Activated T-cell treated with anti-CD3 and anti-CD28 coated beads for 1 hour (primary cell): ENCODE measurements at regions not wholly inside any gene's neighbourhood (a gene's known extent, or its start where the extent isn't known, plus 50 kb on each side); places are given as distances from the start of the nearest gene placed in this dataset.
"Not testable (repeated sequence)": the region's sequence is repeated elsewhere in the genome, so short reads cannot be mapped to it uniquely, and the experiment has no call there.

Experiments used
- DNase-seq: peaks from one replicate; pipeline ENCODE4 v3.0.0-alpha.2; 2020; ENCODE audit warnings: low read depth

- no peak for DNase-seq
Measured at GRCh38 chr4:128758314-128758922, 51.1 kb upstream of the JADE1 start.

GRCh38 chr4:128757712-128758111 is 51.8 kb upstream of the JADE1 start:
- no peak for DNase-seq

GRCh38 chr4:128751354-128751753 is 58.1 kb upstream of the JADE1 start:
- DNase-seq, result no peak

- DNase-seq, result not testable (repeated sequence)
Measured at GRCh38 chr4:128741748-128742147, 67.8 kb upstream of the JADE1 start.

- no peak for DNase-seq
Measured at GRCh38 chr4:128737098-128737513, 72.4 kb upstream of the JADE1 start.

- no peak for DNase-seq
Measured at GRCh38 chr4:128735714-128736113, 73.8 kb upstream of the JADE1 start.

GRCh38 chr4:128728190-128728589 is 81.3 kb upstream of the JADE1 start:
- DNase-seq, result no peak

GRCh38 chr4:128727658-128728057 is 81.8 kb upstream of the JADE1 start:
- DNase-seq, result no peak

GRCh38 chr4:128725405-128726055 is 84.0 kb upstream of the JADE1 start:
- DNase-seq, result no peak

GRCh38 chr4:128722911-128723310 is 86.6 kb upstream of the JADE1 start:
- no peak for DNase-seq

GRCh38 chr4:128721896-128722295 is 87.6 kb upstream of the JADE1 start:
- DNase-seq, result no peak

- no peak for DNase-seq
Measured at GRCh38 chr4:128720270-128720669, 89.2 kb upstream of the JADE1 start.

- no peak for DNase-seq
Measured at GRCh38 chr4:128718768-128719167, 90.7 kb upstream of the JADE1 start.

GRCh38 chr4:128716338-128716737 is 93.2 kb upstream of the JADE1 start:
- DNase-seq, result no peak

GRCh38 chr4:128715616-128716015 is 93.9 kb upstream of the JADE1 start:
- DNase-seq, result no peak

GRCh38 chr4:128711361-128711760 is 98.1 kb upstream of the JADE1 start:
- no peak for DNase-seq

- DNase-seq, result no peak
Measured at GRCh38 chr4:128709268-128709667, 100.2 kb upstream of the JADE1 start.

- DNase-seq, result no peak
Measured at GRCh38 chr4:128707864-128708263, 101.6 kb upstream of the JADE1 start.

- DNase-seq, result no peak
Measured at GRCh38 chr4:128703948-128704347, 105.6 kb upstream of the JADE1 start.

GRCh38 chr4:128700659-128701350 is 108.7 kb upstream of the JADE1 start:
- DNase-seq, result no peak

- DNase-seq, result no peak
Measured at GRCh38 chr4:128698386-128698785, 111.1 kb upstream of the JADE1 start.

- DNase-seq, result no peak
Measured at GRCh38 chr4:128697323-128697722, 112.2 kb upstream of the JADE1 start.

GRCh38 chr4:128690011-128690410 is 119.5 kb upstream of the JADE1 start:
- DNase-seq, result no peak
